CD4-positive, alpha-beta T cell treated with Interleukin-6 for 4 hours (primary cell): ENCODE measurements at regions not wholly inside any gene's neighbourhood (a gene's known extent, or its start where the extent isn't known, plus 50 kb on each side); places are given as distances from the start of the nearest gene placed in this dataset.
"Not testable (repeated sequence)": the region's sequence is repeated elsewhere in the genome, so short reads cannot be mapped to it uniquely, and the experiment has no call there.

Experiments used
- DNase-seq: peaks from one replicate; pipeline ENCODE4 v3.0.0-alpha.2; 2020; ENCODE audit warnings: mixed read lengths

DNA sequence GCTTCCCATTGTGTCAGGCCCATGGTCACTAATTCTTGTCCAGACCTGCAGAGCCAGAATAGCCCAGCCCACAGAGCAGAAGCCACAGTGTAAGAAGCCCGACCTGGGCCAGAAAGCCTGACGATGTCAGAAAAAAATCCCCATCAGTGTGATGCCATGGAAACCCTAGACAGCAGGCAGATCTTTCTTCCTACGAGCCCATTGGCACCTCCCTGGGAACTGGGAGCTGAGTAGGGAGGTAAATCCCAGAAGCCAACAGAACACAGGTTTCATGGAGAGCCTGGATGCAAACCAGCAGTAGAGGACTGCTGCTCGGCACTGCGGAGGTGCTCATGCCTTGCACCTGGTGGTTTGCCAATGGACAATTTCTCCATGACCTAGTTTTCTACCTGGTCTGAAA, 82.2 kb upstream of the SLC22A16 start:
- DNase-seq = no peak

DNA sequence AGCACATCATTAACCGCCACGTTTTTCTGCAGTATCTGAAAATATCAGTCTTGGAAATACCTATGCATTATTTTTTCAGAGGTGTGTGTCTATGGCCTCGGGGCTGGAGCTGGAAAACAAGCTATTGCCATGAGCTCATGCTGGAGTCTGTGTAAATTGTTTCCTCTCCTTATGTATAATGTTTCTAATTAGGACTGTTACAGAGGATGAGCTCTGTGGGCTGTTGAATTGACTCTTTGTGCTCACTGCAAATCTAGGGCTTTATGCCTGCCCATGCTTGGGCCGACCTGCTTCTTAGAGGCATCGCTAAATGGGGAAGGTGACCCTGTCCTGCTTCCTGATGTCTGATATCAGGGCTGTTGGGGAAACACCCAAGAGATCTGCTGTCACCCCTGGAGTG, 80.8 kb upstream of the SLC22A16 start:
- no peak for DNase-seq

DNA sequence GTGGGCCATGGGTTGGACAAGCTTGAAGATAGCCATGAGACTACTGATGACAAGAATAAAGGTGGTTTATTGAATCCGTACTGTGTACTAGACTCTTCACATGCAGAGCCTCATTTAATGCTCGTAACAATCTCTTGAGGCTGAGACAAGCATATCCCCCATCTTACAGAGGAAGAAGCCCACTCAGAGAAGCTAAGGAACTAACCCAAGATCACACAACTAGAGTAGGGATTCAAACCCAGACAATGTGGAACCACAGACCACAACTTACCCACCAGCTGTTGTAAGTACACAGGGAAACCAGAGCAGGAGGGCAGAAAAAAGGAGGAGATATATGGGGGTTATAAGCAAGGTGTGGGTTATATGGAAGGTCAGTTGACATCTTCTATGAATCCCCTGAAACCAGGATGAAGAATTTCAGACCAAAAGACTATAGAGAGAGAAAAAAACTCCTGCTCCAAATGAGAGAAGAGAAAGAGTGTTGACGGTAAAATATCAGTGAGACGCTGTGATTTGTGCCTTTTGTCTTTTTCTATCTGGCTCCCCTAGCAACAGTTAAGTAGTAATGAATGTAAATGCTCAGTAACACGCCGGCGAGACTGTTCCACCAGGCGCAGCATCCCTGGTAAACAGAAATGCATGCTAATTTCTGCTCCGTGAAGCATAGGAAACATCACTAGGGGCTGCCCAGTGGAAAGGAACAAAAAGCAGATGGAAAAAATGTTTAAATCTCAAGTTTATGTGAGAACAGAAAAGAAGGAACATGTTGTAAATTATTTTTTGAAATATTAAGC, 80.1 kb upstream of the SLC22A16 start:
- DNase-seq = no peak

DNA sequence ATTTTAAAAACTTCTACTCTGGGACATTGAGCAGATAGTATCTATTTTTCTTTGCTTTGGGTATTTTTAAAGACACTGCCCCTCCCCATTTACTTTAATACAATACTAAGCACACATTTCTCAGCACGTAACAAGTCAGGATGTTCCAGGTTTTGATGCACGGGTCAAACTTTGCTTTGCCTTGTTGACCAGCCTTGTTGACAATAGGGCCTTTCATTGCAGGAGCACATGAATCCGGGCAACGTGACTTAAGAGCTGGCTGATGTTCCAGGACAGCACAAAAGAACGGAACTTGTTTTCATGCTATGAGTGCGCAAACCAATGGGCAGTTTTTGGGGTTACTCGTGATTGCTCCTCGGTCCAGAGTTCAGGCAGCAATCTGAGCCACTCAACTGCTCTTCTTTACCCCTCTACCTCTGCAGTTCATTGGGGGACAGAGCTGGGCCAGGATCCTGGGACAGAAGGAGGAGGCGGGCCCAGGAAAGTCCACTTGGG, 78.6 kb upstream of the SLC22A16 start:
- no peak for DNase-seq

DNA sequence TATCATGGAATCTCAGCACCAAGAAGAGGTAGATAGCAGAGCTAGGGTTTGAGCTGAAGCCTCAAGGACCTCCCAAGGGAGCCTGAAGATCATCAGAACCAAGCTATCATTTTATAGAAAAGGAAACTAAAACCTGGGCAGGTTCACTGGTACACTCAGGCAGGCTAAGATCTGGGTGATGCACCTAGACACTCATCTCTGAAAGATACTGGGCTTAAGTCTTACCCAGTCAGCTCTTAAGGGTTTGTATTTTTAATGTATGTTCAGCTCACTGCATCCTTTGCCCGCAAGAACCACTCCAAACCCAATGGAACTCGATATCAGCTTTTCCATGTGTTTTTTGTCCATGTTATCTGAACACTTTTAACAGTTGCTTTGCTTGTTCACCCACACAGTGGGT, 78.0 kb upstream of the SLC22A16 start:
- no peak for DNase-seq

DNA sequence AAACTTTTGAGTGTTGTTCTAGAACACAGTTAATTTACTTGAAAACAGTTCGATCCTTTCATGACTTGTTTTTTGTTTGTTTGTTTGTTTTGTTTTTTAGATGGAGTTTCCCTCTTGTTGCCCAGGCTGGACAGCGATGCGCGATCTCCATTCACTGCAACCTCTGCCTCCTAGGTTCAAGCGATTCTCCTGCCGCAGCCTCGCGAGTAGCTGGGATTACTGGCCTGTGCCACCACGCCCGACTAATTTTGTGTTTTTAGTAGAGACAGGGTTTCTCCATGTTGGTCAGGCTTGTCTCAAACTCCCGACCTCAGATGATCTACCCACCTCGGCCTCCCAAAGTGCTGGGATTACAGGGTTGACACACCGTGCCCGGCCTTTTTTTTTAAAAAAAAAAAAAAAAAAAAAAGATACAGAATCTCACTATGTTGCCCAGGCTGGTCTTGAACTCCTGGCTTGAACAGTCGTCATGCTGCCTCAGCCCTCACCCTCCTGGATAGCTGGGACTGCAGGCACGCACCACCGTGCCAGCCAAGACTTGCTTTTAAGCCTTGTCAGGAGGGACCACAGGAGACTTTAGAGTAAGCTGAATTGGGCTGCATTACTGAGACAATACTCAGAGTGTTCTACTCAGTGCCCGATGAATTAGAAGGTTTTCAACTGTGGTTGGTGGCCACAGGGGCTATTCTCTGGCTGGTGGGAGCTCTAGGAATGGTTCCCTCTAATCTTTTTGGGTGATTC, 76.7 kb upstream of the SLC22A16 start:
- DNase-seq = no peak

DNA sequence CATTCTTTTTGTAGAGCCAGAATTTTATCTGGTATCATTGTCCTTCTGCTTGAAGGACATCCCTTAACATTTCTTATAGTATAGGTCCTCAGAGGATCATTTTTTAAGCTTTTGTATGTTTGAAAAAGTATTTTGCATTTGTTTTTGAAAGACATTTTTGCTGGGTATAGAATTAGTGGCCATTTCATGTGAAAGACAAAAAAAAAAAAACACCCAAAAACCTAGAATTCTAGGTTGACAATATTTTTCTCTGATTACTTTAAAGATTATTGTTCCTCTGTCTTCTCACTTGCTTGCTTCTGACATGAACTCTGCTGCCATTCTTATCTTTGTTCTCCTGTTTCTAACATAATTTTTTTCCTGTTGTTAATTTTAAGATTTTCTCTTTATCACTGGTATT, 75.7 kb upstream of the SLC22A16 start:
- DNase-seq = no peak

DNA sequence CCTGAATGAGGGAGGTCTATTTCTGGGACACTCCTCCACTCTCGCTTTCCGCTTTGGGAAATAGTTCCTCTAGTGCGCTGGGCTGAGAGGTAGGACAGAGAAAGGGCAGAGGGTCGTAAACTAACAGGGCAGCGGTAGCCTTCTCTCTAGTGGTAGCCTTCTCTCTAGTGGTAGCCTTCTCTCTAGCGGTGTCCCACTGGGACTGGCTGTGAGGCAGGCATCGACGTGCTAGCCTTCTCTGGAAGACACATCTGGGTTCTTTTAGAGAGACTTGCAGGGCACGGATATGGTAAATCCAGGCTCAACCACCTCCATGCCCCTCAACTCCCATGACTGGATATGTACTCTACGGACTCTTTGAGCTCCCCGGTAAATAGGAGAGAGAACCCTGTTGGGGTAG, 74.7 kb upstream of the SLC22A16 start:
- DNase-seq = no peak

DNA sequence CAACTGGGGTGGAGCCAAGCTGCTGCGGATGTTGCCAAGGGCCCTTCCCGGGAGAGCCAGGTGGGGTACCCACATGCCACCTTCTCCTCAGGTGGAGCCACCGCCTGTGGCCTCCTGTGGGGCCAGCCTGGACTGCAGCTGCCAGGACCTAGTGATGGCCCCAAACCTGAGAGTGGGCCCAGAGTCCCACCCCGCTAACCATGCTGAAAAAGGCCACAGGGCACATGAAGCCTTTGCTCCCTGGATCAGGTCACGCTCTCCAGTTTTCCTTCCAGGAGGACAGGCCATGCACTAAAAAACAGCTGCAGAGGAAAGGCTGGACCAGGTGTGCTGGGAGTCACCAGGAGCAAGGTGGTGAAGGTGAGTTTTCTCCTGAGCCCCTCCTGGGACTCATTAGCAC, 73.9 kb upstream of the SLC22A16 start:
- no peak for DNase-seq

DNA sequence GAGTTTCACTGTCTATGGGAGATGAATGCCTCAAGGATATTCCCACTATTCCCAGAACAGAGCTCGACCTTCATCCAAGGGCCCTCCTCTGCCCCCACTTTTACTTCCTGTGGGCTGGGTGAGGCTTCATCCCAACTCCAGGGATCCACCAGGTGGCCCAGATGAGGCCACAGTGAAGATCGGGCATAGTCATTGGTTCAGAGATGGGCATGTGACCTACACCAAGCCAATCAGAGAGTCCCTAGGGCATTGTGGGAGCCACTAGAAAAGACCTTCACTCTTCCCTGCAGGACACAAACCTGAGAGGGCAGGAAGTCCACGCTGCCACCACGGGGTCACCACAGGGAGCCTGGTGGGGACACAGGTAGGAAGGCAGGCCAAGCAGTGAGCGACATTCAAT, 72.9 kb upstream of the SLC22A16 start:
- no peak for DNase-seq

DNA sequence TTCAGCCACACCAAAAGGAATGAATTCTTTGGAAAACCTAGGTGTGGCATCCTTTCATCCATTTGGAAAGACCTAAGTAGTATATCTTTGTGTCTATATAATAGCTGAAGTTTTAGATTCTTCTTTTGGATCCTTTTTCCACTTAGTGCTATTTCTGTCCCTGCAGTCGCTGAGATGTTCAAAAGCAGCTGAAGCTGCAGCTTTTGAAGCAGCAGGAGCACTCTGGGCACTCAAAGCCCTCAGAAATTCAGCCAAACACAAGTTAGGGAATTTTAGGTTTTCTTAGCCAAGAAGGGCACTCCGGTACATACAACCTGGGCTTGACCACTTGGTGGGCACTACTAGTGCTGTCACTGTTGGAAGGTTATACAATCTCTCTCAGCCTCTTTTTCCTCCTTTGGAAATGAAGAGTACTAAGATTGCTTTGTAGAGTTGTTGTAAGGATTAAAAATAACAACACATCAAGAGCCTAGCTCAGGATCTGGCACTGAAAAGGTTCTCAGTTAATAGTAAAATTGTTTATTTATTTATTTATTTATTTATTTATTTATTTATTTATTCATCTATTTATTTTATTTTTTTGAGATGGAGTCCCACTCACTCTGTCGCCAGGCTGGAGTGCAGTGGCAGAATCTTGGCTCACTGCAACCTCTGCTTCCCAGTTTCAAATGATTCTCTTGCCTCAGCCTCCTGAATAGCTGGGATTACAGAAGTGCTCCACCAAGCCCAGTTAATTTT, 71.9 kb upstream of the SLC22A16 start:
- DNase-seq = no peak

DNA sequence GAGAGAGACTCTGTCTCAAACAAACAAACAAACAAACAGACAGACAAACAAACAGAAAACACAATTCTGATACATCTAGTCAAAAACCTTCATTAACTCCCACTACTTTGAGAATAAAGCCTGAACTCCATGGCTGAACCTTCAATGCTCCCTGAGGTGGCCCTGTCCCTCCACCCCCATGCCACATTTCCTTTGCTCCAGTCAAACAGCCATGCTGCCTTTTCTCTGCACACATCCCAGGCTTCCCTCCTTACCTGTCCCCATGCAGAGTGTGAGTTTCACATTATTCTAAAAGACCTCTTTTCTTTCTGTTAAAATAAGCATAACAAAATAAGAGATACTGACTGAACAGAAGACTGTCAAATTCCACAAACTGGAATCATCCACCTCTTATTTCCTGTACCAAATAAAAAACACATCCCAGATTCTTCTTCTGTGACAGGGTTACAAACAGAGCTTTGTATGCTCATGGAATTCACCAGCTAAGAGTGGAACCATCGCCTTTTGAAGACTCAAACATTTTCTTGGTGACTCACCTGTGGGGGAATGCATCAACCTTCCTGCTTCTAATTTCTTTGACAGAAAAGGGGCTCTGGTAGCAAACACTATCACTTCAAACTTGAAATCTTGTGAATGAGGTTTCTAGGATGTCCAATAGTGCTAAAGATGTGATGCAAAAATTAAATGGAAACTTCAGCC, 71.0 kb upstream of the SLC22A16 start:
- DNase-seq = no peak

DNA sequence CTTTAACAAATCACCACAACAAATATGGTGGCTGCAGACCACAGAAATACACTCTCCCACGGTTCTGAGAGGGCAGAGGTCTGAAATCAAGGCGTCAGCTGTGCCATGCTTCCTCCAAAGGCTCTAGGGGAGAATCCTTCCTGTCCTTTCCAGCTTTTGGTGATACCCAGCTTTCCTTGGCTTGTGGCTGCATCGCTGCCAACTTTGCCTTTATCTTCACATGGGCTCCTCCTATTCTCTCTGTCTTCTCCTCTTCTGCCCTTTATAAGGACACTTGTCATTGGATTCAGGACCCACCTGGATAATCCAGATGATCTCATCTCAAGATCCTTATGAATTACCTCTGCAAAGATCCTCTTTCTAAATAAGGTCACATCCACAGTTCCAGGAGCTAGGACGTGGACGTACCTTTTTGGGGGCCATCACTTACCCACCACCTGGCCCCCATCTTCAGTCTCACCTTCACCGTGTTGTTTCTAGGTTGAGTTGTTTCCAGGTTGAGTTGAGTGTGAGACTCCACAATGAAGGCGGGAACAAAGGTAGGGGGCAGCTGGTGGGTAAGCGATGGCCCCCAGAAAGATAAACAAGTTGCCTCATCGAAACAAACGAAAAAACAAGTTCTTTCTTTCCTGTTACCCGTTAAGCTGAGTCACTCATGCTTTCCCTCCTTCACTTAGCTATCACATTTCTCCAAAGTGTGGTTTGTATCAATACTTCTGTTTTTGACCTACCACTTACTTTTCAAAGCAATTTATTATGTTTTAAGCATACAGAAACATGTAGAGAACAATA, 68.9 kb upstream of the SLC22A16 start:
- no peak for DNase-seq

DNA sequence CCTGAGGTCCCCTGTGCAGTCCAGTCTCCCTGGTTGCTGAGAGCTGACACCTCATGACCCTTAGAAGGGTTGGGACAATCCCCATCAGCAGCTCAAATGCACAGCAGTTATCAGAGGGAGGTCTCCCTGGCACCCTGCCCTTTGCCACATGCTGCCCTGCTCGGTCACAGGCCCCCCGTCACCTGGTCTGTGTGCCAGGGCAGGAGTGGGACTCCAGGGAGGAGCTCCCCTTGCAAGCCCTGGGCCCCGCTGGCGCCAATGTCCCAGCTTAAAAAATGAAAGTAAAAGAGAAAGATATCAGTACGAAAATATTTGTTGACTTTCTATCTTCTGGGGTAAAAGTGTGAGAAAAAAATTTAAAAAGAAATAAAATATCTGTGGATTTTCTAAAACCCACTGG, 68.1 kb upstream of the SLC22A16 start:
- DNase-seq = no peak

DNA sequence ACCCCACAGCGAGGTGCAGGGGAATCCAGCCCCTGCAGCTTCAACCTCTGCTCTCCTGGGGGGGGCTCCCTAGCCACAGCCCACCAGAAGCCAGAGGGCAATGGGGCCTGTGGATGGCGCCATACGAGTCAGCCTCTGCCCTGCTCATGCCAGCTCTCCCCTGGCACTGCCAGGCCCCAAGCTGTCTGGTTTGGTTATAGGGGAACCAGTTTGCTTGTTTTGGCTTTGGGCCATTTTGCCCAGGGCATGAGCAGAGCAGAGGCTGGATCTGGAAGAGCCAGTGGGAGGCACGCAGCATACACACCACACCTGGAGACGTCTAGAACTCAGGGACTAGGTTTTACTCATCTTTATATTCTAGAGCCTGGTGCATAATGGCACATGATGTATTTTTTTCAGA, 66.7 kb upstream of the SLC22A16 start:
- no peak for DNase-seq

DNA sequence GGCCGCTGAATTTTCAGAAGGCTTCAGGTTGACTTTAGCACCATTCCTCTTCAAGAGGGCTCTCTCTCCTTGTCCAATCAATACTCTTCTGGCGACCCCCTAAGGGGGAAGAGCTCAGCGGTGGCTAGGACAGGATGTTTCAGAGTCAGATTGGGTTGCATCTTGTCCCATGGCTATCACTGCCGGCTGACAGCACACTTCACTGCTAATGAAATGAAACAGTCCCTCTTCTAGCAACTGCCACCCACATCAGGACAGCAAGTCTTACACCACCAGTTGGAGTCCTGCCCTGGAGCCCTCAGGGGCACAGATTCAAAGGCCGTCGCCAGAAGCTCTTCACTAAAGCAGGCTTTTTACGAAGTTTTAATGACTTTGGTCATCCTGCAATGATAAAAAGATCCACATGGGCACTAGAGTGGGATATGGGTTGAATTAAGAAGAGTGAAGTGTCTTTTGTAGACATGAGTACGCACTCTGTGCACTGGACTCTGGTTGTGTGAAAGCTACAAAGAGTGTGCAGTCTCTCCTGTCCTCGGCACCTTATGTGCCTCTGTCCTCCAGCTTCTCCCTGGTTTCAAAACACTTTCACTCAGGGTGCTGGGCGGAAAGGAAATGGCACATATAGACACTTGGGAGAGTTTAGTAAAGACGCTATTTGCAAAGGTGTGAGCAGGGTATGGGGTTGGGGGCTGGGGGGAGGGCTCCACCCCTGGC, 66.1 kb upstream of the SLC22A16 start:
- no peak for DNase-seq

DNA sequence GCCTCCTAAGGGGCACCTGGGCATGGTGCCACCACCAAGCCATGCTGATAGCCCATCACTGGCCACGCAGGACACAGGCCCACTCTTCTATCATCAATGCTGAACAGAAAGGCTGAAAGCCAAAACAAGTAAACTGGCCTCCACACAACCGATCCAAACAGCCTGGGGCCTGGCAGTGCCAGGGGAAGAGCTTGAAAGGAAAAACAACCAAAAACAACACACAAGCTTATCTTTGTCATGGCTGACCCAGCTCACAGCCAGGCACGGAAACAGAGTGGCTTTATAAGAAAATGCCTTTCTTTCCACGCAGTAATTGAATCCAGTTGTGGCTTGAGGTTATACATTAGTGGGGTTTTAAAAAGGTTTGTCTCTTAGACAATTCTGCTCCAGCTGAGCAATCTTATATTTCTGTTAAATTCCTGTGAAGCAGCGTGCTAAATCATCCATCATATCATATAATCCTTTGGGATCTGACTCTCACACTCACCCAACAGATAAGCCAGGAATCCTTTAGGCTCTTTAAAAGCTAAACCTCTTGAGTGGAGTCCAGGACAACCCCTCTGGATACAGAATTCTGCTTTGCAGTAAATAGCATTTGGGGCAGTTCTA, 65.4 kb upstream of the SLC22A16 start:
- no peak for DNase-seq

DNA sequence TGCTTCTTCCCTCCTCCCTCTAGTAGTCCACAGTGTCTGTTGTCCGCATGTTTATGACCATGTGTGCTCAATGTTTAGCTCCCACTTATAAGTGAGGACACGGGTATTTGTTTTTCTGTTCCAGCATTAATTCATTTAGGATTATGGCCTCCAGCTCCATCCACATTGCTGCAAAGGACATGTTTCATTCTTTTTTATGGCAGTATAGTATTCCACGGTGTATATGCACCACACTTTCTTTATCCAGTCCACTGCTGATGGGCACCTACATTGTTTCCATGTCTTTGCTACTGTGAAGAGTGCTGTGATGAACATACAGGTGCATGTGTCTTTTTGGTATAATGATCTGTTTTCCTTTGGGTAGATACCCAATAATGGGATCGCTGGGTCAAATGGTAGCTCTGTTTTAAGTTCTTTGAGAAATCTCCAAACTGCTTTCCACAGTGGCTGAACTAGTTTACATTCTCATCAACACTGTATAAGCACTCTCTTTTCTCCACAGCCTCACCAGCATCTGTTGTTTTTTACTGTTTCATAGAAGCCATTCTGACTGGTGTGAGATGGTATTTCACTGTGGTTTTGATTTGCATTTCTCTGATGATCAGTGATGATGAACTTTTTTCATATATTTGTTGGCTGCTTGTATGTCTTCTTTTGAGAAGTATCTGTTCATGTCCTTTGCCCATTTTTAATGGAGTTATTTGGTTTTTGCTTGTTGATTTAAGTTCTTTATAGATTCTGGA, 63.0 kb upstream of the SLC22A16 start:
- DNase-seq = not testable (repeated sequence)

DNA sequence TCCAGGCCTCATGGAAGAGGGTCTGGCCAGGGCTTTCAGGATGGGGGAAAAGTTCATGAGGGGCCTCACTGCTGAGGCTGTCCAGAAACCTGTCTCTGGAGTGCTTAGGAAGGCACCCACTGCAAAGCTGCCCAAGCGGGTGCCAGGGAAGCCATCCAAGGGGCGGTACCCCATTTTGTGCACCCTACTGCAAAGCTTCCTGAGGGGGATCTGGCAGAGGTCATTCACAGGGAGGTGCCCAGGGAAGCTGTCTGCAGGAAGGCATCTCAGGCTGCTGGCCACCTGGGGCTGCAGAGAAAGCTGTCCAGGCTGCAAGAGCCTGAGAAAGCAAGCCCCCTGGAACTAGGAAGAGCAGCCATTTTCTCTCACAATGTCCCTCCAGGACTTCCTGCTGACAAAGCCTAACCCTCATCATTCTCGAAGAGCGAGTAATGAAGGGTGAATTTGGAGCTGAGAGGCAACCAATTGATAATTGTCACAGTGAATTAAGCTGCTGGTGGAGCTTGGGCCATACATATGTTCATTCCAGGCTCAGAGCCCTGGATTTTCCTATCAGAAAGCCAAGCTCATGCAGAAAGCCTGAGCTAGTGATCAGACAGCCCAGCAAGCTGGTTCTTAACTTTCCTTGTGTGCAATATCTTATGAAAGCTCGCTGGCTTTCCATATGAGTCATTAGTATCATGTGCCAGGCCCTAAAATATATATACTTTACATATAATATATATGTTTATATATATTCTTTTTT, 62.2 kb upstream of the SLC22A16 start:
- no peak for DNase-seq
